IMR-90 (cell line): ENCODE measurements at regions not wholly inside any gene's neighbourhood (a gene's known extent, or its start where the extent isn't known, plus 50 kb on each side); places are given as distances from the start of the nearest gene placed in this dataset.

ENCODE experiments used
- ATAC-seq: fragments of 200-7000 bp; cut with Tn5 transposase; 2 replicates; pipeline ENCODE4 v1.9.1; 2020; ENCODE audit warnings: low read depth, mild to moderate bottlenecking, moderate library complexity
- BruUV-seq: library from RNA; stranded (reverse); fragments of 400-500 nt; replicated peaks from 2 replicates; lab custom pipeline; 2021; lab: Mats Ljungman, UMichigan
- CTCF ChIA-PET: fragments of 300-600 bp; formaldehyde crosslinking; extraction: SDS; loops from one replicate; lab custom pipeline; 2021; ENCODE audit warnings: antibody characterized with exemption; lab: Yijun Ruan, JAX
- POLR2A ChIA-PET: fragments of 300-600 bp; sonication (Branson Sonifier 250); formaldehyde crosslinking; loops from one replicate; lab custom pipeline; 2022; ENCODE audit warnings: antibody characterized with exemption; ENCODE audit not compliant: unreplicated experiment; lab: Charles Lee
- DNase-seq: peaks from one replicate; pipeline ENCODE4 v3.0.0; 2013
- H2AFZ ChIP-seq: replicated peaks from 2 replicates; pipeline ENCODE3; 2013; ENCODE audit warnings: low read length, mild to moderate bottlenecking; ENCODE audit not compliant: poor library complexity
- H2AK5ac ChIP-seq: 2 replicates; pipeline ENCODE4 v1.6.1; 2013; ENCODE audit warnings: low read depth, low read length, inconsistent platforms
- H2AK9ac ChIP-seq: replicated peaks from 2 replicates; pipeline ENCODE3; 2013; ENCODE audit warnings: mild to moderate bottlenecking, low read depth, low read length, moderate library complexity; ENCODE audit not compliant: poor library complexity
- H2BK120ac ChIP-seq: 2 replicates; pipeline ENCODE4 v1.6.1; 2013; ENCODE audit warnings: low read depth, low read length, inconsistent platforms
- H2BK15ac ChIP-seq: 3 replicates; pipeline ENCODE4 v1.6.1; 2013; ENCODE audit warnings: low read depth, low read length, inconsistent platforms
- H2BK20ac ChIP-seq: 2 replicates; pipeline ENCODE4 v1.6.1; 2013; ENCODE audit warnings: low read depth, mild to moderate bottlenecking, inconsistent platforms, low read length, moderate library complexity
- H2BK5ac ChIP-seq: 2 replicates; pipeline ENCODE4 v1.6.1; 2013; ENCODE audit warnings: mild to moderate bottlenecking, low read depth, low read length, inconsistent platforms; ENCODE audit not compliant: poor library complexity, severe bottlenecking
- H3K14ac ChIP-seq: replicated peaks from 2 replicates; pipeline ENCODE4 v1.6.1; 2013; ENCODE audit warnings: low read depth, low read length, inconsistent platforms
- H3K18ac ChIP-seq: 2 replicates; pipeline ENCODE4 v1.6.1; 2013; ENCODE audit warnings: low read depth, low read length, control low read depth
- H3K23ac ChIP-seq: 2 replicates; pipeline ENCODE4 v1.6.1; 2013; ENCODE audit warnings: low read depth, low read length, inconsistent platforms
- H3K27ac ChIP-seq: 2 replicates; pipeline ENCODE4 v1.5.1; 2013; ENCODE audit warnings: mild to moderate bottlenecking, control low read depth, low read length; ENCODE audit not compliant: insufficient read depth
- H3K27me3 ChIP-seq: 2 replicates; pipeline ENCODE4 v1.6.1; 2013; ENCODE audit warnings: low read length; ENCODE audit not compliant: control insufficient read depth, insufficient read depth
- H3K36me3 ChIP-seq: 2 replicates; pipeline ENCODE4 v1.6.1; 2013; ENCODE audit warnings: low read length, mixed read lengths; ENCODE audit not compliant: control insufficient read depth, insufficient read depth
- H3K4ac ChIP-seq: 2 replicates; pipeline ENCODE4 v1.6.1; 2013; ENCODE audit warnings: low read depth, low read length, inconsistent platforms
- H3K4me1 ChIP-seq: 2 replicates; pipeline ENCODE4 v1.6.1; 2013; ENCODE audit warnings: low read length, mixed read lengths; ENCODE audit not compliant: control insufficient read depth, insufficient read depth
- H3K4me2 ChIP-seq: 2 replicates; pipeline ENCODE4 v1.6.1; 2013; ENCODE audit warnings: low read depth, mild to moderate bottlenecking, control low read depth, low read length, moderate library complexity
- H3K4me3 ChIP-seq: 2 replicates; pipeline ENCODE4 v1.5.1; 2013; ENCODE audit warnings: low read depth, mild to moderate bottlenecking, control low read depth, low read length, moderate library complexity; ENCODE audit not compliant: insufficient read depth
- H3K56ac ChIP-seq: 2 replicates; pipeline ENCODE4 v1.6.1; 2013; ENCODE audit warnings: low read length, inconsistent platforms; ENCODE audit not compliant: insufficient read depth; ENCODE audit errors: extremely low read depth
- H3K79me1 ChIP-seq, 2 experiments: 2 replicates each; pipeline ENCODE4 v1.6.1; 2013; ENCODE audit warnings: low read length in 2 of 2, inconsistent platforms in 1 of 2, low read depth in 1 of 2
- H3K9ac ChIP-seq: 2 replicates; pipeline ENCODE4 v1.6.1; 2013; ENCODE audit warnings: low read depth, low read length, control low read depth
- H3K9me1 ChIP-seq: 2 replicates; pipeline ENCODE4 v1.6.1; 2013; ENCODE audit warnings: low read length, inconsistent platforms; ENCODE audit not compliant: insufficient read depth
- H3K9me3 ChIP-seq: 2 replicates; pipeline ENCODE4 v1.6.1; 2013; ENCODE audit warnings: low read length; ENCODE audit not compliant: control insufficient read depth, insufficient read depth
- H4K20me1 ChIP-seq: 2 replicates; pipeline ENCODE4 v1.6.1; 2013; ENCODE audit warnings: low read length, inconsistent platforms; ENCODE audit not compliant: insufficient read depth
- H4K5ac ChIP-seq: 2 replicates; pipeline ENCODE4 v1.6.1; 2013; ENCODE audit warnings: mild to moderate bottlenecking, low read depth, low read length, control low read depth
- H4K8ac ChIP-seq, 2 experiments: 2 replicates each; pipeline ENCODE4 v1.6.1; 2013; ENCODE audit warnings: low read depth in 2 of 2, low read length in 2 of 2, control low read depth in 1 of 2, inconsistent platforms in 1 of 2
- H4K91ac ChIP-seq: 2 replicates; pipeline ENCODE4 v1.6.1; 2013; ENCODE audit warnings: low read depth, low read length, inconsistent platforms; ENCODE audit not compliant: insufficient read depth
- BHLHE40 ChIP-seq: fragments of 150-350 bp; IDR thresholded peaks from 2 replicates; pipeline ENCODE4 v1.6.1; 2016; ENCODE audit warnings: mild to moderate bottlenecking, low read depth, low read length
- CEBPB ChIP-seq: IDR thresholded peaks from 2 replicates; pipeline ENCODE4 v1.6.1; 2012; ENCODE audit warnings: low read depth, low read length, improper control_type of control experiment
- FOS ChIP-seq: fragments of 150-350 bp; IDR thresholded peaks from 2 replicates; pipeline ENCODE4 v1.6.1; 2016; ENCODE audit warnings: low read depth, low read length
- RFX5 ChIP-seq: IDR thresholded peaks from 2 replicates; pipeline ENCODE4 v1.8.0; 2012; ENCODE audit warnings: low read depth, mild to moderate bottlenecking, low read length, moderate library complexity
- USF2 ChIP-seq: fragments of 150-350 bp; IDR thresholded peaks from 2 replicates; pipeline ENCODE4 v1.6.1; 2017; ENCODE audit warnings: mild to moderate bottlenecking, antibody characterized with exemption, low read length, low read depth
- WGBS, 2 experiments: methylation state at CpG; one replicate each; pipeline versions ENCODE4 v1.1.5 to v1.1.7; 2013; ENCODE audit warnings: missing lambda C conversion rate in 2 of 2; ENCODE audit not compliant: insufficient read length in 1 of 2; ENCODE audit errors: extremely low coverage in 2 of 2; 5-methylcytosine and 5-hydroxymethylcytosine counted together
- dilution Hi-C: fragments of 300-500 bp; cut with HindIII; formaldehyde crosslinking; loops from one replicate; pipeline ENCODE4 v1.14.3; 2018; ENCODE audit warnings: low sequenced_read_pairs; ENCODE audit not compliant: unreplicated experiment
- in situ Hi-C: fragments of 300-500 bp; cut with MboI; formaldehyde crosslinking; loops from 3 replicates; pipeline ENCODE4 v1.14.3; 2019; ENCODE audit warnings: low sequenced_read_pairs, inconsistent platforms, mixed read lengths
- intact Hi-C: fragments of 100-400 bp; cut with micrococcal nuclease; formaldehyde crosslinking; loops from 2 replicates; pipeline ENCODE4 v1.10.0; 2022

- peak overlapping the region; percentile 45 for H3K23ac ChIP-seq
- peak; percentile 80 for TF ChIP-seq FOS
- peak; percentile 62; the same call in 1 of the 2 replicates for TF ChIP-seq CEBPB
- no peak for TF ChIP-seq RFX5
- peak; percentile 75 for TF ChIP-seq USF2
- TF ChIP-seq BHLHE40 = peak; percentile 13; the same call in 1 of the 2 replicates
- peak overlapping the region; percentile 19 for H2AFZ ChIP-seq
- H2BK20ac ChIP-seq = peak overlapping the region; percentile 86; the same call in 1 of the 2 replicates
- peak overlapping the region; percentile 97 for H2BK5ac ChIP-seq
- H2AK9ac ChIP-seq = no peak overlapping the region
- no peaks in the 10 kb centered on the region for H3K9me1 ChIP-seq
- no peaks in the 10 kb centered on the region for H3K9me3 ChIP-seq
- in situ Hi-C loops = no loop called here
- peak overlapping the region; percentile 18 to 50; a peak in 1 of 4 replicates for H4K8ac ChIP-seq
- no peaks in the 10 kb centered on the region for H3K27me3 ChIP-seq
- no peak overlapping the region for H4K91ac ChIP-seq
- H4K5ac ChIP-seq = no peak overlapping the region
- H3K36me3 ChIP-seq = no peaks in the 10 kb centered on the region
- H3K9ac ChIP-seq = no peak overlapping the region
- no peak overlapping the region for H3K14ac ChIP-seq
- no peaks in the 10 kb centered on the region for H3K4me1 ChIP-seq
- 0 out of 2 replicates have a peak overlapping the region, but pooled peaks have one; percentile 1 for H3K56ac ChIP-seq
- no CpG with 5 or more reads among the region's 1 CpG for WGBS, 2 experiments
- BruUV-seq = no TSS peak
- no peak overlapping the region for H3K18ac ChIP-seq
- H3K4ac ChIP-seq = 0 out of 2 replicates have a peak overlapping the region, but pooled peaks have one; percentile 7
- CTCF ChIA-PET = no interaction called here
- intact Hi-C loops = no loop called here
- POLR2A ChIA-PET = no interaction called here
- DNase-seq = peak; percentile 83
- peak; percentile 87 for ATAC-seq
- peak overlapping the region; percentile 4; the same call in 1 of the 2 replicates for H3K27ac ChIP-seq
- 0 out of 3 replicates have a peak overlapping the region, but pooled peaks have one; percentile 30 for H2BK15ac ChIP-seq
- peak overlapping the region; percentile 90; the same call in 1 of the 2 replicates for H2BK120ac ChIP-seq
- no peaks in the 10 kb centered on the region for H4K20me1 ChIP-seq
- H3K4me3 ChIP-seq = no peak overlapping the region
- peak overlapping the region; percentile 38; the same call in 1 of the 2 replicates for H3K4me2 ChIP-seq
- dilution Hi-C loops = no loop called here
- no peak overlapping the region for H2AK5ac ChIP-seq
- H3K79me1 ChIP-seq = no peaks in the 10 kb centered on the region
Observed at GRCh38 chr4:167903291-167903721, 189.0 kb upstream of the ANXA10 start.
